AG08396 (cell line): ENCODE measurements at regions not wholly inside any gene's neighbourhood (a gene's known extent, or its start where the extent isn't known, plus 50 kb on each side); places are given as distances from the start of the nearest gene placed in this dataset.
A peak's percentile ranks its signal among the peaks of the same experiment; 100 is the strongest.
"Not testable (repeated sequence)": the region's sequence is repeated elsewhere in the genome, so short reads cannot be mapped to it uniquely, and the experiment has no call there.

ENCODE experiments used
- DNase-seq: peaks from one replicate; pipeline ENCODE4 v3.0.0; 2012; ENCODE audit warnings: low spot score, mixed read lengths

DNA sequence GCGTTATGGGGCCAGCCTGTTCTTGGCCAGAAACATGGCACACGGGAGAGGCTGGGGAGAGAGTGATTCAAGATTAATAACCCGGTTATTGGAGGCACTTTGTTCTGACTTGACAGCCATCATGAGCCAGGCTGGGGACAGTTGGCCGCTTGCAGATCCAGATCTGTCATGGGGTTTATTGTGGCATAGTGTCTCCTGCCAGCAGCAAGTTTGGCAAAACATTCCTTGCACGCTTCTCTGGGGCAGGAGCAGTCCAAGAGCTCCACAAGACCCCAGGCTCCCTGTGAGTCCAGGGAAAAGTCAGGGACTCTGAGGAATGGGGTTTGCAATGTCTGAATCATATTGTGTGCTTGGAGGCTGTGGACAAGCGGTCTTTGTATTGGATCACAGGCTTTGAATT, 270.4 kb downstream of the MIAT start:
- DNase-seq = no peak

- DNase-seq = no peak
Observed at GRCh38 chr22:26931471-26931870, 274.1 kb downstream of the MIAT start.

DNA sequence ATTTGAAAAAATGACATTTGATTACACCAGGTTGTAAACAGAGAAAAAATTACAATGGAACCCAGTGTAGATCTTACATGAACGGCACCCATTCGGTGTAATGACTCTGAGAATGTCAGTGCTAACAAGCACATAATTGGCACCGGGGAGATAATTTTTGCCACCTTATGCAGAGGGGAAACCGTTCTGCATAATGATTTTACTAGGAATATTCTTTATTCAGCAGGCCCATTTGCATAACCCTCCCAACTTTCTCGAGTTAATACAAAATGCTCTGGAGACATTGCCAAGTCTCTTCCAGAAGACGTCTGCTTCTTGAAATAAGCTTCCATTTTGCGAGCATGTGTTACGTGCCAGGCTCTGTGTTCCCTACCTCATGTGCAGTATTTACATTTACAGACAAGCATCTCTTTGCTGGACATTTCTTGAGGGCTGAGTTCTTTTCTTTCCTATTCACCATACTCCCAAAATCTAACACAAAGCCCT, 275.8 kb downstream of the MIAT start:
- no peak for DNase-seq

DNA sequence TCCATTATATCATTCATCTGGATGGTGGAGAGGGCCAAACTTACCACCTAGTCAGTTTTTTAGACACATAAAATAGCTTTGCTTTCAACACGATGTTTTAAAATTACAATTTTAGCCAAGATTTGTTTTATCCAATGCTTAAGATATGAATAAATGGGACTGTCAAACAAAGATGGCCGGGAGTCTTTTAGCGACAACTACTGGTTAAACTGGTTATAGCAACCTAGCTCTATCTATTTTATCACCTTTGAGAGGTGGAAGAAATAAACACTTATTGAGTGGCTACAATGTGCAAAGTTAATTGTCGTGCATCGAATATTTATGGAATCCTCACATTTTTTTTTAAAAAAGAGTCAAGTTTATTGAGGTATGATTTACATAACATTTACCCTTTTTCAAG, 279.8 kb downstream of the MIAT start:
- DNase-seq = no peak

- DNase-seq = no peak
Observed at GRCh38 chr22:26939466-26939865, 282.1 kb downstream of the MIAT start.

- DNase-seq = no peak
Observed at GRCh38 chr22:26941896-26942636, 284.7 kb downstream of the MIAT start.

- DNase-seq = no peak
Observed at GRCh38 chr22:26942637-26942957, 285.2 kb downstream of the MIAT start.

DNA sequence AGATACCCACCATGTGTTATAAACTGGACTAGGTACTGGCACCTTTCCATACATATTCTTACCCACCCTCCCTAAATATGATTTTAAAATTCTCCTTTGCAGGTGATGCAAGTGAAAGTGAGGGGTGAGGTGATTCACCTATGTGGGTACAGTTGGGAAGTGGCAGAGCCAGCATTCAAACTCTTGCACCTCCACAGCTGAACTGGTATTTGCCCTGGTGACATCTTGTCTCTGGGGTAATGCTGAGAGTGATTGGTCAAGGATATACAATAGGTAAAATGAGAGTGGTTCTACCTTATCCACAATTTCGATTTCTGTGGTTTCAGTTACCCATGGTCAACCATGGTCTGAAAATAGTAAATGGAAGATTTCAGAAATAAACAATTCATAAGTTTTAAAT, 288.2 kb downstream of the MIAT start:
- no peak for DNase-seq

DNA sequence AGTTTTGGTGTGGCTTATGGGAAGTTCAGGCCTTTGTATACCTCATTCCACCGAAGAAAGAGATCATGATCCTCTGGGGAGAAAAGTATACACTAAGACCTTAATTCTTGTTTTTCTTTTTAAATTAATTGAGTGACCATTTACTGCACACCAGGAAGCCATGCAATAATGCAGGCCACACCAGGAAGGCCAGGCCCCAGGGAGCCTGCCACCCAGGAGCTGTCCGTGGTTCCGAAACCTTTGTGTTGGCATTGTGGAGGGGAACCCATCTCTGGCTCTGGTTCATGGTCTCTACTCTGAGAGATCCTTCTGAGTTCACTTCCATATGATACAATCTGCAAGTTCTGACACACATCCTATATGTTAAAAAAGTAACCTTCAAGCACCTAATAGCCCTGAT, 291.8 kb downstream of the MIAT start:
- peak; percentile 39 for DNase-seq

- not testable (repeated sequence) for DNase-seq
Observed at GRCh38 chr22:26951139-26951538, 293.8 kb downstream of the MIAT start.

- no peak for DNase-seq
Observed at GRCh38 chr22:26952004-26952403, 294.6 kb downstream of the MIAT start.

DNA sequence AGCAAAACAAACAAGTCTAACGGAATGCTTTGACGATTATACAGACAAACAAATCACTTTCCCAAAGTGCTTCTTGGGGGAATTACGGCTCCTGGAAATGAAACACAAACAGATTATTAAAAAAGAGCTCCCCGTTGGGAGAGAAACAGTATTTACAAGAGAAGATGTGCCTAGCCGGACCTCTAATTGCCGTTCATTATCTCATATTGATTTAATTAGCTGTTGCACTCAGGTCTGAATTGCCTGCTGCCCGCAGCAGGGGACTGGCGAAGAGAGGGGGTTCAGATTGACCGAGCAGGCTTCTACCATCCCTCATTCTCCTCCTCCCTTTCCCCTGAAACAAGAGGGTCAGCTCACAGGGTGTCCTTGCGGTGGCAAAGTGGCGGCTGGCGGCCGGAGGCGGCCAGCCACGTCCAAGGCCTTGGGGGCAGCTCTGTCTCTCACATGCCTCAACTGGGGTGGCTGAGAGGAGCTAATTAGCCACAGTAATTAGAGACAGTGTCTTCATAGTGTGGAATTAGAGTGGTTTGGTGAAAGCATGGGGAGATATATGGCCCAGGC, 295.1 kb downstream of the MIAT start:
- no peak for DNase-seq

- DNase-seq = no peak
Observed at GRCh38 chr22:26953012-26953883, 295.9 kb downstream of the MIAT start.

DNA sequence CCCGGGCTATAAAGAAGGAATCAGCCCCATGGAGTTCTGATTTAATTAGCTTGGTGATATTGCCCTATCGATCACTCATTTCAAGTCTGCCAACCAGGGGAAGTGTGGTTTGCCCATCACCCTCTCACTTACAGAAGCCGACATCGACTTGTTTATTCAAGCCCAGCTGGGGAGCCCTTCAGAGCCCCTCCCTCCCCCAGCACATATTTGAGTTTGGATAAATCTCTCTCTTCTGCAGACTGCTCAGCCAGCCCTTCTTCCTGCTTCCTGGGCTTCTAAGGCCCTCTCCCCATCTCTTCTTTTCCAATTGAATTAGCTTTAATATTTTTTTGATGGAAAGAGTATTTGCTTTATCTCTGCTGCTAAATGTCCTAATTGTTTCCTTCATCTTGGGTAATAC, 299.0 kb downstream of the MIAT start:
- no peak for DNase-seq

- DNase-seq = no peak
Observed at GRCh38 chr22:26957176-26957575, 299.8 kb downstream of the MIAT start.

- no peak for DNase-seq
Observed at GRCh38 chr22:26957897-26958296, 300.5 kb downstream of the MIAT start.

DNA sequence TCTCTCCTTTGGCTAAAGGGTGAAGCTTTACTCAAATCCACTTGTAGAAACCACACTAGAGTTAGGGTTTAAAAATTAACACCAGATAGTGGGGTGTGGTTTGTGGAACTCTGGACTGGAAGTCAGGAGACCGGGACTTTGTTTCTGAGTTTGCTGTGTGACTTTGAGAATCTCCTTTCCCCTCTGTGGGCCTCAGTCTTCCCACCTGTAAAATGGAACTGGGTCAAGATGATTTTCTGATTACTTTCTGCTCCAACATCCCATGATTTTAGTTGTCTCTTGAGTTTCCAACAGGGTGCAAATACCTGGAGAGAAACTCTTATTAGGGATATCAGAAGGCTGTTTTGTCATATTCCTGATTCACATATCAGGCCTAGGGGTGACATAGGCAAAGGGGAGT, 301.0 kb downstream of the MIAT start:
- DNase-seq = no peak

- DNase-seq = no peak
Observed at GRCh38 chr22:26964642-26965041, 307.3 kb downstream of the MIAT start.

- no peak for DNase-seq
Observed at GRCh38 chr22:26967282-26967681, 309.9 kb downstream of the MIAT start.

DNA sequence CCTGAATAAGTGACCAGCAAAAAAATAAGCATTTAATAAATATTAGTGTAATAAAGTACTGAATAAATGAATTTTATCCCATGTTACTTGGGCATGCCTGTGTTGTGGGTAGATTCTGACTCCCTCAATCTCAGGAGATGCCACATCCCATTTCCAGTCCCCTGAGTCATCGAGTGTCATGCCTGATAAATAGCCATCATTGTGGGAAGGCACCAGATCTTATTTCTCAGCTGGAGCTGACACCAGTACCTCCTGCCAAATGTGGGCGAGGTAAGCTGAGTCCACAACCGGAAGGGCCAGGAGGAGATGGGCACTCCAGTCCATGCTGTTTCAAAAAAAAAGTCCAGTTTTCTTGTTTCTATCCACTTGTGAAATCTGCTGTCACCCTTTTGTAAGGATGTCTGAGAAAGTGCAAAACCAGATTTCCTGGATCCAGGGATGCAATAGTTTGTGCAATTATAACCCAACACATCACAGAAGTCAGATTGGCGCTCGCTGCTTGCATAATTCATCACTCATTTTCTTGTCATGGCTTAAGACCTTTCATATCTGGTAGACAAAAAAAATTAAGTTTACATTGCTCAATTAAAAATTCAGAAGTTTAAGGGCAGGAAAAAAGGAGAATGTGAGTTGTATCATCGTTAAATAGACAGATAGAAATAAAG, 311.6 kb downstream of the MIAT start:
- DNase-seq = no peak

GRCh38 chr22:26970809-26971394, 313.5 kb downstream of the MIAT start:
- no peak for DNase-seq

GRCh38 chr22:26972286-26972685, 314.9 kb downstream of the MIAT start:
- DNase-seq = no peak
